ENCODE measurements at regions not wholly inside any gene's neighbourhood (a gene's known extent, or its start where the extent isn't known, plus 50 kb on each side); places are given as distances from the start of the nearest gene placed in this dataset.

DNA sequence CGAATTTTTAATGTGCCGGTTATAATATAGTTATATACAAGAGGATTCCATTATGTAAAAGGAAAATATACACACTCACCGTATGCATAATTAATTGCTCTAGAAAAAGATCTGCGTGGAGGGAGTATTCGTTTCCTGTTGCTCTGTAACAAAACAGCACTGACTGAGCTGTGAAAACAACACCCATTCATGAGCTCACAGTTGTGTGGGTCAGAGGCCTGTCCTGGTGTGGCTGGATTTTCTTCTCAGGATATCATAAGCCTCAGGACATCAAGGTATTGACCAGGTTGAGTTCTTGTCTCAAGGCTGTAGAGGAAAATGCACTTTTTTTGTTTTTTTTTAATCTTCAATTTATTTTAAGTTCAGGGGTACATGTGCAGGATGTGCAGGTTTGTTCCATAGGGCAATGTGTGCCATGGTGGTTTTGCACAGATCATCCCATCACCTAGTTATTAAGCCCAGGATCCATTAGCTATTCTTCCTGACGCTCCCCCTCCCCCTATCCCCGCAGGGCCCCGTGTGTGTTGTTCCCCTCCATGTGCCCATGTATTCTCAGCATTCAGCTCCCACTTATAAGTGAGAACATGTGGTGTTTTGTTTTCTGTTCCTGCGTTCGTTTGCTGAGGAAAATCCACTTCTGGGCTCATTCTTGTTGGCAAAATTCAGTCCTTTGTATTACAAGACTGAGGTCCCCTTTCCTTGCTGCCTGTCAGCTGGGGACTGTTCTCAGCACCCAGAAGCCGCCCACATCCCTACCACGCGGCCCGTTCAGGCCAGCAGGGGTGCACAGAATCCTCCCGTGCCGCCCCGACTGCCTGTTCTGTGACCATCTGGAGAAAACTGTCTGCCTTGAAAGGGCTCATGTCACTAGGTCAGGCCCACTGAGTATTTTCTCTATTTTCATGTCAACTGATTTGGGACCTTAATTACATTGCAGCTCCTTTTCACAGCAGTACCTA, 87.4 kb upstream of the ERRFI1 start:
- WGBS, result 88% methylated on average over 17 of the region's 17 CpGs
- H3K27ac ChIP-seq (ENCODE audit: low read depth in 1 of 2, low read length in 2 of 2), result no peak overlapping the region
- DNase-seq (ENCODE audit: low spot score), result no peak
- H3K36me3 ChIP-seq (ENCODE audit: control insufficient read depth in 4 of 4, insufficient read depth in 3 of 4, low read depth in 1 of 4, low read length in 3 of 4), result no peaks in the 10 kb centered on the region
- H3K27me3 ChIP-seq (ENCODE audit: control insufficient read depth in 4 of 4, insufficient read depth in 4 of 4, low read length in 3 of 4), result no peaks in the 10 kb centered on the region
- H3K4me1 ChIP-seq (ENCODE audit: control insufficient read depth in 4 of 4, insufficient read depth in 4 of 4, low read length in 3 of 4), result peaks cover 2 to 12% (median 6%) of the 10 kb centered on the region in 4 donors
- no peak overlapping the region for H3K4me3 ChIP-seq (ENCODE audit: low read depth in 1 of 3, low read length in 3 of 3)
- H3K9ac ChIP-seq (ENCODE audit: low read depth in 1 of 2, low read length in 2 of 2), result no peak overlapping the region
- peaks cover 0 to 2% (median 0%) of the 10 kb centered on the region in 4 donors for H3K9me3 ChIP-seq (ENCODE audit: control insufficient read depth in 4 of 4, low read length in 3 of 4)
- TF ChIP-seq, protein P1, sequence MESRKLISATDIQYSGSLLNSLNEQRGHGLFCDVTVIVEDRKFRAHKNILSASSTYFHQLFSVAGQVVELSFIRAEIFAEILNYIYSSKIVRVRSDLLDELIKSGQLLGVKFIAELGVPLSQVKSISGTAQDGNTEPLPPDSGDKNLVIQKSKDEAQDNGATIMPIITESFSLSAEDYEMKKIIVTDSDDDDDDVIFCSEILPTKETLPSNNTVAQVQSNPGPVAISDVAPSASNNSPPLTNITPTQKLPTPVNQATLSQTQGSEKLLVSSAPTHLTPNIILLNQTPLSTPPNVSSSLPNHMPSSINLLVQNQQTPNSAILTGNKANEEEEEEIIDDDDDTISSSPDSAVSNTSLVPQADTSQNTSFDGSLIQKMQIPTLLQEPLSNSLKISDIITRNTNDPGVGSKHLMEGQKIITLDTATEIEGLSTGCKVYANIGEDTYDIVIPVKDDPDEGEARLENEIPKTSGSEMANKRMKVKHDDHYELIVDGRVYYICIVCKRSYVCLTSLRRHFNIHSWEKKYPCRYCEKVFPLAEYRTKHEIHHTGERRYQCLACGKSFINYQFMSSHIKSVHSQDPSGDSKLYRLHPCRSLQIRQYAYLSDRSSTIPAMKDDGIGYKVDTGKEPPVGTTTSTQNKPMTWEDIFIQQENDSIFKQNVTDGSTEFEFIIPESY (IDR thresholded peaks at IDR 0.05), result no peak
- no peak for TF ChIP-seq TAF1 (conservative IDR thresholded peaks at IDR 0.05)

DNA sequence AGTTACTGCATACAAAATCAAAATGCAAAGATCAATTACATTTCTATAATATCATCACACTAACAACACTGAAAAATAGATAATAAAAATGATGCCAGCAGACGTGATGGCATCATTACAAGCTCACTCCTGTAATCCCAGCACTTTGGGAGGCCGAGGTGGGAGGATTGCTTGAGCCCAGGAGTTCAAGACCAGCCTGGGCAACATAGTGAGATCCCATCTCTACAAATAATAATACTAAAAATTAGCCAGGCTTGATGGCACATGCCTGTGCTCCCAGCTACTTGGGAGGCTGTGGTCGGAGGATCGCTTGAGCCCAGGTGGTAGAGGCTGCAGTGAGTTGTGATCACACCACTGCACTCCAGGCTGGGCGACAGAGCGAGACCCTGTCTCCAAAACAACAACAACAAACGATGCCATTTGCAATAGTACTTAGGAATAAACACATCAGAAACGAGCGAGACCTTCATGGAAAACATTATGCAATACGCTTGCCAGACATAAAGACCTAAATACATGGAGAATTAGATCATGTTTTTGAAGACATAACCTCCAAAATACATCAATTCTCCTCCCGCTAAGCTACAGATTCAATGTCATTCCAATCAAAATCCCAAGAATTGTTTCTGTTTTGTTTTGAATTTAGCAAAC, 86.6 kb upstream of the ERRFI1 start:
- peaks cover 0 to 2% (median 0%) of the 10 kb centered on the region in 4 donors for H3K9me3 ChIP-seq (ENCODE audit: control insufficient read depth in 4 of 4, low read length in 3 of 4)
- H3K9ac ChIP-seq (ENCODE audit: low read depth in 1 of 2, low read length in 2 of 2), result no peak overlapping the region
- DNase-seq (ENCODE audit: low spot score), result no peak
- no peaks in the 10 kb centered on the region for H3K27me3 ChIP-seq (ENCODE audit: control insufficient read depth in 4 of 4, insufficient read depth in 4 of 4, low read length in 3 of 4)
- no peak for TF ChIP-seq GABPA (IDR thresholded peaks at IDR 0.05 in 1 of 2, conservative IDR thresholded peaks at IDR 0.05 in 1 of 2)
- TF ChIP-seq, protein P1 (IDR thresholded peaks at IDR 0.05), result no peak
- TF ChIP-seq HNF4G (IDR thresholded peaks at IDR 0.05), result no peak
- TF ChIP-seq SP1 (IDR thresholded peaks at IDR 0.05), result no peak
- TF ChIP-seq RXRA (IDR thresholded peaks at IDR 0.05), result no peak
- TF ChIP-seq, protein P2, sequence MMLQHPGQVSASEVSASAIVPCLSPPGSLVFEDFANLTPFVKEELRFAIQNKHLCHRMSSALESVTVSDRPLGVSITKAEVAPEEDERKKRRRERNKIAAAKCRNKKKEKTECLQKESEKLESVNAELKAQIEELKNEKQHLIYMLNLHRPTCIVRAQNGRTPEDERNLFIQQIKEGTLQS (IDR thresholded peaks at IDR 0.05), result no peak
- TF ChIP-seq FOXA2 (IDR thresholded peaks at IDR 0.05), result no peak
- TF ChIP-seq, protein P3, sequence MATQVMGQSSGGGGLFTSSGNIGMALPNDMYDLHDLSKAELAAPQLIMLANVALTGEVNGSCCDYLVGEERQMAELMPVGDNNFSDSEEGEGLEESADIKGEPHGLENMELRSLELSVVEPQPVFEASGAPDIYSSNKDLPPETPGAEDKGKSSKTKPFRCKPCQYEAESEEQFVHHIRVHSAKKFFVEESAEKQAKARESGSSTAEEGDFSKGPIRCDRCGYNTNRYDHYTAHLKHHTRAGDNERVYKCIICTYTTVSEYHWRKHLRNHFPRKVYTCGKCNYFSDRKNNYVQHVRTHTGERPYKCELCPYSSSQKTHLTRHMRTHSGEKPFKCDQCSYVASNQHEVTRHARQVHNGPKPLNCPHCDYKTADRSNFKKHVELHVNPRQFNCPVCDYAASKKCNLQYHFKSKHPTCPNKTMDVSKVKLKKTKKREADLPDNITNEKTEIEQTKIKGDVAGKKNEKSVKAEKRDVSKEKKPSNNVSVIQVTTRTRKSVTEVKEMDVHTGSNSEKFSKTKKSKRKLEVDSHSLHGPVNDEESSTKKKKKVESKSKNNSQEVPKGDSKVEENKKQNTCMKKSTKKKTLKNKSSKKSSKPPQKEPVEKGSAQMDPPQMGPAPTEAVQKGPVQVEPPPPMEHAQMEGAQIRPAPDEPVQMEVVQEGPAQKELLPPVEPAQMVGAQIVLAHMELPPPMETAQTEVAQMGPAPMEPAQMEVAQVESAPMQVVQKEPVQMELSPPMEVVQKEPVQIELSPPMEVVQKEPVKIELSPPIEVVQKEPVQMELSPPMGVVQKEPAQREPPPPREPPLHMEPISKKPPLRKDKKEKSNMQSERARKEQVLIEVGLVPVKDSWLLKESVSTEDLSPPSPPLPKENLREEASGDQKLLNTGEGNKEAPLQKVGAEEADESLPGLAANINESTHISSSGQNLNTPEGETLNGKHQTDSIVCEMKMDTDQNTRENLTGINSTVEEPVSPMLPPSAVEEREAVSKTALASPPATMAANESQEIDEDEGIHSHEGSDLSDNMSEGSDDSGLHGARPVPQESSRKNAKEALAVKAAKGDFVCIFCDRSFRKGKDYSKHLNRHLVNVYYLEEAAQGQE (IDR thresholded peaks at IDR 0.05), result no peak
- TF ChIP-seq NR2F2 (IDR thresholded peaks at IDR 0.05), result no peak
- no peak for TF ChIP-seq EGR1 (IDR thresholded peaks at IDR 0.05; ENCODE audit: low read depth in 2 of 2)
- no peak for TF ChIP-seq FOXA1 (IDR thresholded peaks at IDR 0.05)
- no peak for TF ChIP-seq RAD21 (IDR thresholded peaks at IDR 0.05)
- TF ChIP-seq YY1 (IDR thresholded peaks at IDR 0.05), result no peak
- no peak overlapping the region for H3K4me3 ChIP-seq (ENCODE audit: low read depth in 1 of 3, low read length in 3 of 3)
- H3K27ac ChIP-seq (ENCODE audit: low read depth in 1 of 2, low read length in 2 of 2), result no peak overlapping the region
- WGBS, result 92% methylated on average over 11 of the region's 11 CpGs
- peaks cover 0 to 12% (median 6%) of the 10 kb centered on the region in 4 donors for H3K4me1 ChIP-seq (ENCODE audit: control insufficient read depth in 4 of 4, insufficient read depth in 4 of 4, low read length in 3 of 4)
- no peaks in the 10 kb centered on the region for H3K36me3 ChIP-seq (ENCODE audit: control insufficient read depth in 4 of 4, insufficient read depth in 3 of 4, low read depth in 1 of 4, low read length in 3 of 4)
